H1 (cell line): ENCODE measurements at regions not wholly inside any gene's neighbourhood (a gene's known extent, or its start where the extent isn't known, plus 50 kb on each side); places are given as distances from the start of the nearest gene placed in this dataset.

Experiments
- ASH2L ChIP-seq: fragments of 200-600, 300-600 bp; sonication (generic); IDR thresholded peaks from one replicate; pipeline ENCODE4 v1.7.1; 2017; ENCODE audit warnings: low read length
- ATF2 ChIP-seq: IDR thresholded peaks from 2 replicates; pipeline ENCODE4 v1.6.1; 2012; ENCODE audit warnings: low read length, inconsistent platforms
- BACH1 ChIP-seq: IDR thresholded peaks from 2 replicates; pipeline ENCODE4 v1.6.1; 2012; ENCODE audit warnings: low read length, improper control_type of control experiment
- CHD1 ChIP-seq: IDR thresholded peaks from 2 replicates; pipeline ENCODE4 v1.6.1; 2012; ENCODE audit warnings: low read depth, low read length, improper control_type of control experiment
- CREB1 ChIP-seq: IDR thresholded peaks from 2 replicates; pipeline ENCODE4 v1.6.1; 2012; ENCODE audit warnings: inconsistent platforms
- GTF2F1 ChIP-seq: IDR thresholded peaks from 2 replicates; pipeline ENCODE4 v1.6.1; 2012; ENCODE audit warnings: low read depth, low read length, improper control_type of control experiment, borderline replicate concordance
- HDAC6 ChIP-seq: IDR thresholded peaks from one replicate; pipeline ENCODE4 v1.7.1; 2012; ENCODE audit warnings: low read depth, mild to moderate bottlenecking, inconsistent platforms, low read length, moderate library complexity
- MAX ChIP-seq: IDR thresholded peaks from 2 replicates; pipeline ENCODE4 v1.6.1; 2012; ENCODE audit warnings: inconsistent platforms
- POLR2A ChIP-seq, 2 experiments: IDR thresholded peaks; 1 replicate in 1 of 2; 2 replicates in 1 of 2; pipeline ENCODE4 v1.6.1; 2011; ENCODE audit warnings: low read depth in 2 of 2, low read length in 2 of 2, mild to moderate bottlenecking in 2 of 2; ENCODE audit errors: control extremely low read depth in 1 of 2
- SRF ChIP-seq: IDR thresholded peaks from 2 replicates; pipeline ENCODE4 v1.6.1; 2011; ENCODE audit warnings: mild to moderate bottlenecking, low read depth, low read length, moderate library complexity
- TCF12 ChIP-seq: IDR thresholded peaks from 2 replicates; pipeline ENCODE4 v1.6.1; 2011; ENCODE audit warnings: low read depth, mild to moderate bottlenecking, low read length
- TF ChIP-seq, protein P1 (sequence below): fragments of 300-600 bp; sonication (generic); IDR thresholded peaks from 2 replicates; pipeline ENCODE4 v1.7.1; 2012; ENCODE audit warnings: low read length, moderate library complexity, mild to moderate bottlenecking, inconsistent platforms; ENCODE audit not compliant: insufficient replicate concordance

- TF ChIP-seq, protein P1, sequence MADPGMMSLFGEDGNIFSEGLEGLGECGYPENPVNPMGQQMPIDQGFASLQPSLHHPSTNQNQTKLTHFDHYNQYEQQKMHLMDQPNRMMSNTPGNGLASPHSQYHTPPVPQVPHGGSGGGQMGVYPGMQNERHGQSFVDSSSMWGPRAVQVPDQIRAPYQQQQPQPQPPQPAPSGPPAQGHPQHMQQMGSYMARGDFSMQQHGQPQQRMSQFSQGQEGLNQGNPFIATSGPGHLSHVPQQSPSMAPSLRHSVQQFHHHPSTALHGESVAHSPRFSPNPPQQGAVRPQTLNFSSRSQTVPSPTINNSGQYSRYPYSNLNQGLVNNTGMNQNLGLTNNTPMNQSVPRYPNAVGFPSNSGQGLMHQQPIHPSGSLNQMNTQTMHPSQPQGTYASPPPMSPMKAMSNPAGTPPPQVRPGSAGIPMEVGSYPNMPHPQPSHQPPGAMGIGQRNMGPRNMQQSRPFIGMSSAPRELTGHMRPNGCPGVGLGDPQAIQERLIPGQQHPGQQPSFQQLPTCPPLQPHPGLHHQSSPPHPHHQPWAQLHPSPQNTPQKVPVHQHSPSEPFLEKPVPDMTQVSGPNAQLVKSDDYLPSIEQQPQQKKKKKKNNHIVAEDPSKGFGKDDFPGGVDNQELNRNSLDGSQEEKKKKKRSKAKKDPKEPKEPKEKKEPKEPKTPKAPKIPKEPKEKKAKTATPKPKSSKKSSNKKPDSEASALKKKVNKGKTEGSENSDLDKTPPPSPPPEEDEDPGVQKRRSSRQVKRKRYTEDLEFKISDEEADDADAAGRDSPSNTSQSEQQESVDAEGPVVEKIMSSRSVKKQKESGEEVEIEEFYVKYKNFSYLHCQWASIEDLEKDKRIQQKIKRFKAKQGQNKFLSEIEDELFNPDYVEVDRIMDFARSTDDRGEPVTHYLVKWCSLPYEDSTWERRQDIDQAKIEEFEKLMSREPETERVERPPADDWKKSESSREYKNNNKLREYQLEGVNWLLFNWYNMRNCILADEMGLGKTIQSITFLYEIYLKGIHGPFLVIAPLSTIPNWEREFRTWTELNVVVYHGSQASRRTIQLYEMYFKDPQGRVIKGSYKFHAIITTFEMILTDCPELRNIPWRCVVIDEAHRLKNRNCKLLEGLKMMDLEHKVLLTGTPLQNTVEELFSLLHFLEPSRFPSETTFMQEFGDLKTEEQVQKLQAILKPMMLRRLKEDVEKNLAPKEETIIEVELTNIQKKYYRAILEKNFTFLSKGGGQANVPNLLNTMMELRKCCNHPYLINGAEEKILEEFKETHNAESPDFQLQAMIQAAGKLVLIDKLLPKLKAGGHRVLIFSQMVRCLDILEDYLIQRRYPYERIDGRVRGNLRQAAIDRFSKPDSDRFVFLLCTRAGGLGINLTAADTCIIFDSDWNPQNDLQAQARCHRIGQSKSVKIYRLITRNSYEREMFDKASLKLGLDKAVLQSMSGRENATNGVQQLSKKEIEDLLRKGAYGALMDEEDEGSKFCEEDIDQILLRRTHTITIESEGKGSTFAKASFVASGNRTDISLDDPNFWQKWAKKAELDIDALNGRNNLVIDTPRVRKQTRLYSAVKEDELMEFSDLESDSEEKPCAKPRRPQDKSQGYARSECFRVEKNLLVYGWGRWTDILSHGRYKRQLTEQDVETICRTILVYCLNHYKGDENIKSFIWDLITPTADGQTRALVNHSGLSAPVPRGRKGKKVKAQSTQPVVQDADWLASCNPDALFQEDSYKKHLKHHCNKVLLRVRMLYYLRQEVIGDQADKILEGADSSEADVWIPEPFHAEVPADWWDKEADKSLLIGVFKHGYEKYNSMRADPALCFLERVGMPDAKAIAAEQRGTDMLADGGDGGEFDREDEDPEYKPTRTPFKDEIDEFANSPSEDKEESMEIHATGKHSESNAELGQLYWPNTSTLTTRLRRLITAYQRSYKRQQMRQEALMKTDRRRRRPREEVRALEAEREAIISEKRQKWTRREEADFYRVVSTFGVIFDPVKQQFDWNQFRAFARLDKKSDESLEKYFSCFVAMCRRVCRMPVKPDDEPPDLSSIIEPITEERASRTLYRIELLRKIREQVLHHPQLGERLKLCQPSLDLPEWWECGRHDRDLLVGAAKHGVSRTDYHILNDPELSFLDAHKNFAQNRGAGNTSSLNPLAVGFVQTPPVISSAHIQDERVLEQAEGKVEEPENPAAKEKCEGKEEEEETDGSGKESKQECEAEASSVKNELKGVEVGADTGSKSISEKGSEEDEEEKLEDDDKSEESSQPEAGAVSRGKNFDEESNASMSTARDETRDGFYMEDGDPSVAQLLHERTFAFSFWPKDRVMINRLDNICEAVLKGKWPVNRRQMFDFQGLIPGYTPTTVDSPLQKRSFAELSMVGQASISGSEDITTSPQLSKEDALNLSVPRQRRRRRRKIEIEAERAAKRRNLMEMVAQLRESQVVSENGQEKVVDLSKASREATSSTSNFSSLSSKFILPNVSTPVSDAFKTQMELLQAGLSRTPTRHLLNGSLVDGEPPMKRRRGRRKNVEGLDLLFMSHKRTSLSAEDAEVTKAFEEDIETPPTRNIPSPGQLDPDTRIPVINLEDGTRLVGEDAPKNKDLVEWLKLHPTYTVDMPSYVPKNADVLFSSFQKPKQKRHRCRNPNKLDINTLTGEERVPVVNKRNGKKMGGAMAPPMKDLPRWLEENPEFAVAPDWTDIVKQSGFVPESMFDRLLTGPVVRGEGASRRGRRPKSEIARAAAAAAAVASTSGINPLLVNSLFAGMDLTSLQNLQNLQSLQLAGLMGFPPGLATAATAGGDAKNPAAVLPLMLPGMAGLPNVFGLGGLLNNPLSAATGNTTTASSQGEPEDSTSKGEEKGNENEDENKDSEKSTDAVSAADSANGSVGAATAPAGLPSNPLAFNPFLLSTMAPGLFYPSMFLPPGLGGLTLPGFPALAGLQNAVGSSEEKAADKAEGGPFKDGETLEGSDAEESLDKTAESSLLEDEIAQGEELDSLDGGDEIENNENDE: no peak
- TF ChIP-seq BACH1: no peak
- TF ChIP-seq SRF: no peak
- TF ChIP-seq CREB1: no peak
- no peak for TF ChIP-seq GTF2F1
- no peak for TF ChIP-seq CHD1
- TF ChIP-seq ASH2L: no peak
- TF ChIP-seq TCF12: no peak
- TF ChIP-seq POLR2A (IDR thresholded peaks at IDR 0.05; ENCODE audit: control extremely low read depth in 1 of 2, low read depth in 2 of 2, low read length in 2 of 2): no peak
- no peak for TF ChIP-seq HDAC6
- no peak for TF ChIP-seq ATF2
- TF ChIP-seq MAX: no peak
Measured at GRCh38 chr5:36392818-36393217, 91.1 kb upstream of the RANBP3L start (continued).
